K562 (cell line): ENCODE measurements at regions not wholly inside any gene's neighbourhood (a gene's known extent, or its start where the extent isn't known, plus 50 kb on each side); places are given as distances from the start of the nearest gene placed in this dataset.

Experiments
- ATAC-seq: fragments of 200-7000 bp; cut with Tn5 transposase; 3 replicates; pipeline ENCODE4 v1.9.1; 2020; ENCODE audit warnings: moderate library complexity
- BruUV-seq: library from RNA; stranded (reverse); fragments of 400-500 nt; replicated peaks from 2 replicates; lab custom pipeline; 2021; lab: Mats Ljungman, UMichigan
- CTCF ChIA-PET: fragments of 300-600 bp; formaldehyde crosslinking; extraction: SDS; loops from one replicate; lab custom pipeline; 2021; ENCODE audit warnings: low intra/inter-chr PET ratio; lab: Yijun Ruan, JAX
- POLR2A ChIA-PET: fragments of 300-600, 350-650 bp; sonication (Branson Sonifier 250); formaldehyde crosslinking; extraction: SDS; loops from one replicate; lab custom pipeline; 2021; ENCODE audit warnings: antibody characterized with exemption, inconsistent platforms; lab: Yijun Ruan, JAX
- DNase-seq, 4 experiments: peaks; one replicate each; pipeline versions ENCODE4 v3.0.0 to v3.0.0-alpha.2; 2011 to 2018; ENCODE audit warnings: low spot score in 3 of 4, mixed read lengths in 3 of 4; ENCODE audit errors: extremely low read depth in 1 of 4
- FAIRE-seq: peaks from 2 replicates; lab custom pipeline; 2011; peaks lifted over from hg19 to GRCh38; lab: Jason Lieb, UNC
- H2AFZ ChIP-seq: 2 replicates; pipeline ENCODE4 v1.6.0; 2011; ENCODE audit warnings: low read depth, low read length, control low read depth, inconsistent platforms
- H3K27ac ChIP-seq: fragments of 200-600 bp; 3 replicates; pipeline ENCODE4 v1.8.0; 2011; ENCODE audit warnings: low read depth, mild to moderate bottlenecking, control low read depth, inconsistent platforms, low read length, moderate library complexity, mixed read lengths; ENCODE audit errors: extremely low read depth
- H3K27me3 ChIP-seq, 2 experiments: fragments of 300-600 bp in 1 of 2; 2 replicates in 1 of 2; 3 replicates in 1 of 2; pipeline versions ENCODE4 v1.6.0 to v1.8.0; 2011; ENCODE audit warnings: inconsistent platforms in 2 of 2, low read length in 2 of 2, mild to moderate bottlenecking in 1 of 2, mixed read lengths in 1 of 2, moderate library complexity in 1 of 2; ENCODE audit not compliant: control insufficient read depth in 2 of 2, insufficient read depth in 2 of 2
- H3K36me3 ChIP-seq: fragments of 300-600 bp; 3 replicates; pipeline ENCODE4 v1.8.0; 2011; ENCODE audit warnings: mild to moderate bottlenecking, low read length, inconsistent platforms; ENCODE audit not compliant: control insufficient read depth, insufficient read depth
- H3K4me1 ChIP-seq, 2 experiments: fragments of 200-600 bp in 1 of 2; replicated peaks in 1 of 2; 2 replicates in 1 of 2; 3 replicates in 1 of 2; pipeline versions ENCODE4 v1.5.1 to v1.8.0; 2011; ENCODE audit warnings: inconsistent platforms in 2 of 2, low read length in 2 of 2, mild to moderate bottlenecking in 1 of 2, mixed read lengths in 1 of 2, moderate library complexity in 1 of 2; ENCODE audit not compliant: control insufficient read depth in 2 of 2, insufficient read depth in 2 of 2
- H3K4me2 ChIP-seq: 2 replicates; pipeline ENCODE4 v1.6.1; 2011; ENCODE audit warnings: low read length, control low read depth, inconsistent platforms, mixed read lengths; ENCODE audit not compliant: insufficient read depth
- H3K4me3 ChIP-seq: fragments of 200-600 bp; sonication (generic), shearing (Covaris generic); 2 replicates; pipeline ENCODE4 v1.5.1; 2016; ENCODE audit warnings: control low read depth, inconsistent platforms
- H3K79me2 ChIP-seq: fragments of 200-600 bp; 3 replicates; pipeline ENCODE4 v1.8.0; 2011; ENCODE audit warnings: low read length, inconsistent platforms; ENCODE audit not compliant: control insufficient read depth, insufficient read depth
- H3K9ac ChIP-seq, 2 experiments: 2 replicates each; pipeline versions ENCODE4 v1.6.0 to v1.6.1; 2011; ENCODE audit warnings: low read depth in 2 of 2, low read length in 2 of 2, control low read depth in 1 of 2, inconsistent platforms in 1 of 2, mild to moderate bottlenecking in 1 of 2, mixed read lengths in 1 of 2; ENCODE audit not compliant: insufficient read depth in 1 of 2
- H3K9me1 ChIP-seq: one replicate; pipeline ENCODE4 v1.6.0; 2011; ENCODE audit warnings: inconsistent platforms, mild to moderate bottlenecking, low read length, moderate library complexity; ENCODE audit not compliant: control insufficient read depth, insufficient read depth
- H3K9me3 ChIP-seq: replicated peaks from 2 replicates; pipeline ENCODE4 v1.5.1; 2011; ENCODE audit warnings: low read depth, low read length, inconsistent platforms; ENCODE audit not compliant: control insufficient read depth, insufficient read depth
- H4K20me1 ChIP-seq: replicated peaks from 2 replicates; pipeline ENCODE4 v1.6.1; 2011; ENCODE audit warnings: low read length, inconsistent platforms, mixed read lengths; ENCODE audit not compliant: control insufficient read depth, insufficient read depth
- BRD9 ChIP-seq: fragments of 450-650 bp; IDR thresholded peaks from 2 replicates; pipeline ENCODE4 v1.6.1; 2018; ENCODE audit warnings: low read depth; ENCODE audit not compliant: partially characterized antibody
- CBX1 ChIP-seq: sonication (generic); IDR thresholded peaks from 2 replicates; pipeline ENCODE4 v1.6.1; 2016; ENCODE audit warnings: antibody characterized with exemption, low read depth, mild to moderate bottlenecking
- KDM4B ChIP-seq, 2 experiments: fragments of 450-650 bp in 1 of 2; sonication (generic) in 1 of 2; IDR thresholded peaks; 2 replicates each; pipeline ENCODE4 v1.6.1; 2016 to 2017; ENCODE audit warnings: borderline replicate concordance in 2 of 2, antibody characterized with exemption in 1 of 2, low read depth in 1 of 2, mild to moderate bottlenecking in 1 of 2
- MCM7 ChIP-seq, 2 experiments: fragments of 450-650 bp; IDR thresholded peaks; 2 replicates each; pipeline ENCODE4 v1.6.1; 2016 to 2018
- MTF1 ChIP-seq: fragments of 250-450 bp; sonication (Bioruptor Pico); IDR thresholded peaks from 2 replicates; pipeline ENCODE4 v1.9.0; 2021; ENCODE audit warnings: moderate library complexity, mild to moderate bottlenecking, inconsistent platforms, borderline replicate concordance
- SMC3 ChIP-seq: conservative IDR thresholded peaks from 2 replicates; pipeline ENCODE4 v1.6.1; 2011; ENCODE audit warnings: low read depth, low read length, improper control_type of control experiment; ENCODE audit not compliant: insufficient read depth
- TAF15 ChIP-seq: fragments of 200-400 bp; formaldehyde crosslinking; IDR thresholded peaks from 2 replicates; pipeline ENCODE4 v1.6.1; 2017; ENCODE audit warnings: mild to moderate bottlenecking, low read depth, low read length, moderate library complexity
- THRAP3 ChIP-seq: fragments of 450-650 bp; IDR thresholded peaks from 2 replicates; pipeline ENCODE4 v1.6.1; 2016; ENCODE audit warnings: mild to moderate bottlenecking, inconsistent platforms, borderline replicate concordance
- ZNF23 ChIP-seq: fragments of 250-450 bp; sonication (Bioruptor Pico); IDR thresholded peaks from 2 replicates; pipeline ENCODE4 v1.4.0; 2020; ENCODE audit warnings: mild to moderate bottlenecking
- ZNF311 ChIP-seq: fragments of 250-450 bp; sonication (Bioruptor Pico); IDR thresholded peaks from 2 replicates; pipeline ENCODE4 v1.4.0; 2020; ENCODE audit warnings: mild to moderate bottlenecking, moderate library complexity
- WGBS: fragments of 100-300 bp; shearing (Covaris generic); methylation state at CpG from one replicate; pipeline ENCODE4 v1.1.6; 2016; ENCODE audit warnings: low coverage, mixed read lengths; ENCODE audit not compliant: insufficient coverage; ENCODE audit errors: missing lambda C conversion rate; 5-methylcytosine and 5-hydroxymethylcytosine counted together
- in situ Hi-C: fragments of 300-500 bp; cut with MboI; formaldehyde crosslinking; loops from 4 replicates; pipeline ENCODE4 v1.15.0; 2018; ENCODE audit warnings: inconsistent platforms, mixed read lengths
- intact Hi-C: fragments of 100-400 bp; cut with micrococcal nuclease; formaldehyde crosslinking; loops from 2 replicates; pipeline ENCODE4 v1.14.2; 2022
- TF ChIP-seq, protein P1 (sequence below): sonication (generic); formaldehyde crosslinking; IDR thresholded peaks from 2 replicates; pipeline ENCODE4 v1.8.1; 2023; ENCODE audit warnings: mild to moderate bottlenecking, missing genetic modification reagents

DNA sequence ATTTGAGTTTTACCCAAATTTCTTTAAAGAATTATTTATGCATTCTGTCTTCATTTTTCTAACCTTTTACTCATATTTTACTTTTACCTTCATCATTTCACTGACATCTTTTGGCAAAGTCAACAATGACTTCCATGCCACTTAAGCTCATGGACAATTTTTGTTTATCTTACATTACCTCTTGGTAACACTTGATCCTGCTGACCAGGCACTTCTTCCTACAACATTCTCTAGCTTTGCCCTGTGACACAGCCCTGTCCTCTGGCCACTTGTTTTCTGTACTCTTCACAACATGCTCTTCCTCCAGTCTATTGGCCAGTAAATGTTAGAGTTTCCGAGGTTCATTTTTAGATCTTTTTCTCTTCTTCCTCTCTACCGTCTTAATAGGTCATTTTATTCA, 377.2 kb downstream of the SUCLA2 start (continued):
- TF ChIP-seq, protein P1, sequence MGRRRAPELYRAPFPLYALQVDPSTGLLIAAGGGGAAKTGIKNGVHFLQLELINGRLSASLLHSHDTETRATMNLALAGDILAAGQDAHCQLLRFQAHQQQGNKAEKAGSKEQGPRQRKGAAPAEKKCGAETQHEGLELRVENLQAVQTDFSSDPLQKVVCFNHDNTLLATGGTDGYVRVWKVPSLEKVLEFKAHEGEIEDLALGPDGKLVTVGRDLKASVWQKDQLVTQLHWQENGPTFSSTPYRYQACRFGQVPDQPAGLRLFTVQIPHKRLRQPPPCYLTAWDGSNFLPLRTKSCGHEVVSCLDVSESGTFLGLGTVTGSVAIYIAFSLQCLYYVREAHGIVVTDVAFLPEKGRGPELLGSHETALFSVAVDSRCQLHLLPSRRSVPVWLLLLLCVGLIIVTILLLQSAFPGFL (CRISPR knock-in tag), result no peak
- no peak for TF ChIP-seq TAF15
- no peak for TF ChIP-seq KDM4B (IDR thresholded peaks at IDR 0.05; ENCODE audit: borderline replicate concordance in 2 of 2, low read depth in 1 of 2)
- TF ChIP-seq, all 486 proteins: peak for 0

DNA sequence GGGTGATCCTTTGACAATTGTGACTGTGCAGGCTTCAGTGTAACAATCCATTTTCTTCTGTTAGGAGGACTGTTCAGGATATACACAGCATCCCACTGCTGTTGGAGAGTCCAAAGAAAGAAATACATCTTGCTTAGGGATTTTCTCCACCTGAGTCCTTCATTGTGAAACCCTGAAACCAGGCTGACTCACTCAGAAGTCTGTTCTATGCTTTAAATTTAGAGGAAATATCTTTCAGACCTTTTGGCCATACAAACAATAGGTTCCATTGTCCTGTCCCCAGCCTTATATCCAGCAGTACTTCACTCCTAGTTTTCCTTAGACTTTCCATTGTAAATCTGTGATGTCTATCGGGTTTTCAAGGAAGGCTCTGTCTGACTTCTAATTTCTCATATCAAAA, 379.1 kb downstream of the SUCLA2 start:
- H3K4me1 ChIP-seq, result no peaks in the 10 kb centered on the region
- H3K9ac ChIP-seq, result no peak overlapping the region
- H3K27me3 ChIP-seq, result no peaks in the 10 kb centered on the region
- TF ChIP-seq THRAP3 (no peak), SMC3 (no peak), BRD9 (no peak), CBX1 (no peak), ZNF23 (CRISPR knock-in tag) (no peak), ZNF311 (CRISPR knock-in tag) (no peak), MCM7 (IDR thresholded peaks at IDR 0.05) (no peak), MTF1 (CRISPR knock-in tag) (no peak)
- H4K20me1 ChIP-seq, result no peaks in the 10 kb centered on the region
- ATAC-seq (no peak), DNase-seq (no peak), FAIRE-seq (no peak)
- POLR2A ChIA-PET, result no interaction called here
- no peak overlapping the region for H3K4me2 ChIP-seq
- intact Hi-C loops, result no loop called here
- in situ Hi-C loops, result no loop called here
- no peak overlapping the region for H3K27ac ChIP-seq
- H3K9me3 ChIP-seq, result no peaks in the 10 kb centered on the region
- 0% methylated on average over 1 of the region's 1 CpG for WGBS
- CTCF ChIA-PET, result no interaction called here
- BruUV-seq, result no TSS peak
- no peaks in the 10 kb centered on the region for H3K36me3 ChIP-seq
- no peaks in the 10 kb centered on the region for H3K9me1 ChIP-seq
- no peaks in the 10 kb centered on the region for H3K79me2 ChIP-seq
- no peak overlapping the region for H3K4me3 ChIP-seq
- no peak overlapping the region for H2AFZ ChIP-seq
